T-helper 9 cell (primary cell): ENCODE measurements at regions not wholly inside any gene's neighbourhood (a gene's known extent, or its start where the extent isn't known, plus 50 kb on each side); places are given as distances from the start of the nearest gene placed in this dataset.

Experiments used
- DNase-seq: peaks from one replicate; pipeline ENCODE4 v3.0.0-alpha.2; 2020

GRCh38 chr18:77522051-77522675 lies 272.5 kb downstream of the GALR1 start:
- no peak for DNase-seq

GRCh38 chr18:77524909-77525308 lies 275.3 kb downstream of the GALR1 start:
- DNase-seq, result no peak

- no peak for DNase-seq
Measured at GRCh38 chr18:77526962-77527361, 277.3 kb downstream of the GALR1 start.

GRCh38 chr18:77528872-77529271 lies 279.2 kb downstream of the GALR1 start:
- no peak for DNase-seq

GRCh38 chr18:77529492-77530176 lies 280.0 kb downstream of the GALR1 start:
- DNase-seq, result no peak

- no peak for DNase-seq
Measured at GRCh38 chr18:77530732-77531131, 281.1 kb downstream of the GALR1 start.

GRCh38 chr18:77539860-77540259 lies 290.2 kb downstream of the GALR1 start:
- no peak for DNase-seq

- no peak for DNase-seq
Measured at GRCh38 chr18:77544792-77545191, 295.1 kb downstream of the GALR1 start.

- no peak for DNase-seq
Measured at GRCh38 chr18:77547757-77548156, 298.1 kb downstream of the GALR1 start.

GRCh38 chr18:77548790-77549420 lies 299.3 kb downstream of the GALR1 start:
- DNase-seq, result no peak

- no peak for DNase-seq
Measured at GRCh38 chr18:77550625-77551024, 301.0 kb downstream of the GALR1 start.

GRCh38 chr18:77551055-77551454 lies 301.4 kb downstream of the GALR1 start:
- no peak for DNase-seq

GRCh38 chr18:77552945-77553344 lies 303.3 kb downstream of the GALR1 start:
- DNase-seq, result no peak

- no peak for DNase-seq
Measured at GRCh38 chr18:77554061-77554460, 304.4 kb downstream of the GALR1 start.

GRCh38 chr18:77557046-77557587 lies 307.5 kb downstream of the GALR1 start:
- DNase-seq, result no peak

GRCh38 chr18:77559274-77559910 lies 309.7 kb downstream of the GALR1 start:
- no peak for DNase-seq

- DNase-seq, result no peak
Measured at GRCh38 chr18:77560341-77560992, 310.8 kb downstream of the GALR1 start.

- no peak for DNase-seq
Measured at GRCh38 chr18:77566604-77567003, 317.0 kb downstream of the GALR1 start.

GRCh38 chr18:77567205-77567604 lies 317.6 kb downstream of the GALR1 start:
- DNase-seq, result no peak

GRCh38 chr18:77571743-77572142 lies 322.1 kb downstream of the GALR1 start:
- no peak for DNase-seq

- no peak for DNase-seq
Measured at GRCh38 chr18:77572537-77572936, 322.9 kb downstream of the GALR1 start.

GRCh38 chr18:77573571-77573970 lies 323.9 kb downstream of the GALR1 start:
- no peak for DNase-seq

- no peak for DNase-seq
Measured at GRCh38 chr18:77590943-77591515, 341.4 kb downstream of the GALR1 start.
